SK-N-MC (cell line): ENCODE measurements at regions not wholly inside any gene's neighbourhood (a gene's known extent, or its start where the extent isn't known, plus 50 kb on each side); places are given as distances from the start of the nearest gene placed in this dataset.

Experiments
- EZH2 ChIP-seq: fragments of 200-600 bp; sonication (generic); IDR thresholded peaks from one replicate; pipeline ENCODE4 v1.6.1; 2017; ENCODE audit warnings: antibody characterized with exemption
- FOXP2 ChIP-seq: optimal IDR thresholded peaks from 2 replicates; pipeline ENCODE3; 2011; ENCODE audit warnings: mild to moderate bottlenecking, moderate library complexity; ENCODE audit not compliant: insufficient read depth; ENCODE audit errors: extremely low read length, control extremely low read depth
- POLR2AphosphoS5 ChIP-seq: IDR thresholded peaks from 2 replicates; pipeline ENCODE4 v1.6.1; 2012; ENCODE audit warnings: mild to moderate bottlenecking, low read depth, low read length, borderline replicate concordance

DNA sequence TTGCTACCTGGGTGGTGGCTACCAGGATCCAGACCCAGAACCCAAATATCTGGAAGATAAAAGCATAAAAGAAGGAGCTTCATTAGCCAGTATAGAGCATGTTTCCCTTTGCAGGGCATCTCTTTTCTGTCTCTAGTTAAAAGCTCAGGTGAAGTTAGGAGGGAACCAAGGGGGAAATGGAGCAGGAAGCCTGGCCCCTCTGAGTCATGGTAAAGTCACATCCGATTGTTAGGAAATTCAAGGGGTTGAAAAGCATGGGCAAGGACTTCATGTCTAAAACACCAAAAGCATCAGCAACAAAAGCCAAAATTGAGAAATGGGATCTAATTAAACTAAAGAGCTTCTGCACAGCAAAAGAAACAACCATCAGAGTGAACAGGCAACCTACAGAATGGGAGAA, 126.9 kb downstream of the RPIA start:
- no peak for TF ChIP-seq POLR2AphosphoS5
- TF ChIP-seq EZH2 = no peak
- no peak for TF ChIP-seq FOXP2
